Endothelial cell of umbilical vein (primary cell): ENCODE measurements at regions not wholly inside any gene's neighbourhood (a gene's known extent, or its start where the extent isn't known, plus 50 kb on each side); places are given as distances from the start of the nearest gene placed in this dataset.

ENCODE experiments used
- CTCF ChIP-seq, 2 donors: IDR thresholded peaks; 1 replicate in 1 of 2; 2 replicates in 1 of 2; pipeline ENCODE4 v1.5.1; 2011; ENCODE audit warnings: low read length in 2 of 2, mild to moderate bottlenecking in 2 of 2, moderate library complexity in 2 of 2, control low read depth in 1 of 2, inconsistent platforms in 1 of 2, low read depth in 1 of 2; ENCODE audit not compliant: insufficient read depth in 1 of 2; ENCODE audit errors: extremely low read depth in 1 of 2
- EZH2 ChIP-seq: IDR thresholded peaks from 2 replicates; pipeline ENCODE4 v1.6.1; 2012; ENCODE audit warnings: borderline replicate concordance, low read depth, mild to moderate bottlenecking, moderate library complexity, low read length, inconsistent platforms; ENCODE audit not compliant: severe bottlenecking
- FOS ChIP-seq: IDR thresholded peaks from 2 replicates; pipeline ENCODE4 v1.6.1; 2011; ENCODE audit warnings: mild to moderate bottlenecking, low read length, moderate library complexity, borderline replicate concordance; ENCODE audit not compliant: insufficient read depth
- GATA2 ChIP-seq: IDR thresholded peaks from 2 replicates; pipeline ENCODE4 v1.7.0; 2011; ENCODE audit warnings: low read depth, mild to moderate bottlenecking, moderate library complexity, mixed read lengths, low read length; ENCODE audit not compliant: insufficient read length, insufficient read depth
- JUN ChIP-seq: IDR thresholded peaks from 2 replicates; pipeline ENCODE4 v1.6.1; 2011; ENCODE audit warnings: borderline replicate concordance, low read depth; ENCODE audit not compliant: insufficient read length, insufficient read depth
- MAX ChIP-seq: IDR thresholded peaks from 2 replicates; pipeline ENCODE4 v1.6.1; 2011; ENCODE audit not compliant: insufficient read depth, insufficient read length
- MYC ChIP-seq: IDR thresholded peaks from one replicate; pipeline ENCODE4 v1.6.1; 2011; ENCODE audit warnings: mild to moderate bottlenecking, low read depth, low read length
- POLR2A ChIP-seq: IDR thresholded peaks from 2 replicates; pipeline ENCODE4 v1.6.1; 2012; ENCODE audit warnings: low read depth, mild to moderate bottlenecking, control low read depth, low read length
- POLR2AphosphoS5 ChIP-seq: IDR thresholded peaks from 2 replicates; pipeline ENCODE4 v1.6.1; 2012; ENCODE audit warnings: low read depth, mild to moderate bottlenecking, control low read depth, low read length, moderate library complexity; ENCODE audit not compliant: insufficient read depth

GRCh38 chr10:31611161-31611560 is 292.1 kb downstream of the ZEB1 start:
- TF ChIP-seq POLR2A (no peak), CTCF (IDR thresholded peaks at IDR 0.05; ENCODE audit: extremely low read depth in 1 of 2, insufficient read depth in 1 of 2, low read depth in 1 of 2, low read length in 2 of 2) (no peak), POLR2AphosphoS5 (no peak), JUN (no peak), EZH2 (no peak), MAX (no peak), GATA2 (peak; percentile 20), FOS (no peak), MYC (no peak)
